A549 (cell line): ENCODE measurements at regions not wholly inside any gene's neighbourhood (a gene's known extent, or its start where the extent isn't known, plus 50 kb on each side); places are given as distances from the start of the nearest gene placed in this dataset.

Source experiments
- BHLHE40 ChIP-seq: IDR thresholded peaks from 2 replicates; pipeline ENCODE4 v1.6.1; 2012; ENCODE audit warnings: low read depth, low read length, inconsistent platforms
- CBX2 ChIP-seq: fragments of 200-600 bp; sonication (generic); IDR thresholded peaks from 2 replicates; pipeline ENCODE4 v1.6.1; 2016; ENCODE audit warnings: low read depth, mild to moderate bottlenecking, borderline replicate concordance
- CEBPB ChIP-seq, 2 experiments: fragments of >200 bp in 1 of 2; sonication (Bioruptor Twin) in 1 of 2; formaldehyde crosslinking in 1 of 2; IDR thresholded peaks; 2 replicates each; pipeline ENCODE4 v1.6.1; 2012 to 2016
- EHMT2 ChIP-seq: fragments of 200-600 bp; sonication (generic); IDR thresholded peaks from 2 replicates; pipeline ENCODE4 v1.6.1; 2016; ENCODE audit warnings: antibody characterized with exemption, low read depth, mild to moderate bottlenecking, moderate library complexity
- MAZ ChIP-seq: fragments of 150-350 bp; IDR thresholded peaks from 2 replicates; pipeline ENCODE4 v1.6.1; 2014; ENCODE audit warnings: antibody characterized with exemption, low read depth, low read length, borderline replicate concordance
- POLR2A ChIP-seq: IDR thresholded peaks from 2 replicates; pipeline ENCODE4 v1.6.1; 2012; ENCODE audit warnings: mild to moderate bottlenecking, low read length
- RAD21 ChIP-seq, 2 experiments: fragments of >200 bp in 1 of 2; sonication (Bioruptor Twin) in 1 of 2; formaldehyde crosslinking in 1 of 2; IDR thresholded peaks in 1 of 2; conservative IDR thresholded peaks in 1 of 2; 2 replicates in 1 of 2; 3 replicates in 1 of 2; pipeline ENCODE4 v1.6.1; 2012 to 2018; ENCODE audit warnings: inconsistent platforms in 1 of 2
- RFX5 ChIP-seq: fragments of 450-650 bp; IDR thresholded peaks from 2 replicates; pipeline ENCODE4 v1.7.1; 2014; ENCODE audit warnings: antibody characterized with exemption, mild to moderate bottlenecking, moderate library complexity
- TF ChIP-seq, protein P1 (sequence below): fragments of >200 bp; sonication (Bioruptor Twin); formaldehyde crosslinking; IDR thresholded peaks from 3 replicates; pipeline ENCODE4 v1.5.1; 2016
- TF ChIP-seq, protein P2 (sequence below): IDR thresholded peaks from 2 replicates; pipeline ENCODE4 v1.6.1; 2012
- TF ChIP-seq, protein P3 (sequence below): IDR thresholded peaks from 2 replicates; pipeline ENCODE4 v1.6.1; 2012

DNA sequence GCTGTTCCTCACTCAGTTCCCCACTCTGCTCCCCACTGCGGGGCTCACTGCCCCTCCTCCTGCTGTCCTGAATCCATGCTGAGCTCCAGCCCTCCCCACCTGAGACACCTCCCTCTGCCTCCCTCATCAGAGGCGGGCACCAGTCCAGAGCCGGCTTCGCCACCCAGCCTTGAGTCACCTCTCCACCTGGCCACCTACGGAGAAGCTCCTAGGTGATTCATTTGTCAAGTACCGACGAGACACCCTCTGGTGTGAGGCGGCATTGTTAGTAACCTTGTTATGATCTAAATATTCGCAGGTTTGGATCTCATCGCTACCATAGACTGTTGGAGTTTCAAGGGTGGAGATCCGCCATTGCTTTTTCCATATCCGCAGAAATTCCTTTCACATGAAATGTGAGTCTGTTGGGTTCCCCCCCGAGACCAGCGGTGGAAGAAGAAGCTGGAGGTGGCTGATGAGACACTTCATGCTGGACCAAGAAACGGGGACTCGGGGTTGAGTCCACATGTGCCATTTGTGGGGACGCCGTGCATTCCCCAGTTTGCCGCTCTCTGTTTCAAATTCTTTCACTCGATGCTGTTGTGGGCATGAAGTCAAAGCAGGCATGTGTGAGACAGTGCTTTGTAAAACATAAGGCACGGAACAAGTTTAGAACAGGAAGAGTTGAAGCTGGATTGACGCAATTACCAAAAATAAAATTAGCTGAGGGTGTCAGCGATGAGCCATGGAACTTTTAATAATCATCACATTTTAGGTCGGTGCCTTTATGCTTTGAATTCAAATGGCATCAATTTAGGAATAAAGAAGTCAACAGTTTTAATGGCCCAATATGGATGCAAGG lies 259.8 kb upstream of the HDAC4 start:
- no peak for TF ChIP-seq EHMT2
- no peak for TF ChIP-seq CBX2
- no peak for TF ChIP-seq MAZ
- no peak for TF ChIP-seq RFX5
- no peak for TF ChIP-seq CEBPB (IDR thresholded peaks at IDR 0.05)
- TF ChIP-seq, protein P1, sequence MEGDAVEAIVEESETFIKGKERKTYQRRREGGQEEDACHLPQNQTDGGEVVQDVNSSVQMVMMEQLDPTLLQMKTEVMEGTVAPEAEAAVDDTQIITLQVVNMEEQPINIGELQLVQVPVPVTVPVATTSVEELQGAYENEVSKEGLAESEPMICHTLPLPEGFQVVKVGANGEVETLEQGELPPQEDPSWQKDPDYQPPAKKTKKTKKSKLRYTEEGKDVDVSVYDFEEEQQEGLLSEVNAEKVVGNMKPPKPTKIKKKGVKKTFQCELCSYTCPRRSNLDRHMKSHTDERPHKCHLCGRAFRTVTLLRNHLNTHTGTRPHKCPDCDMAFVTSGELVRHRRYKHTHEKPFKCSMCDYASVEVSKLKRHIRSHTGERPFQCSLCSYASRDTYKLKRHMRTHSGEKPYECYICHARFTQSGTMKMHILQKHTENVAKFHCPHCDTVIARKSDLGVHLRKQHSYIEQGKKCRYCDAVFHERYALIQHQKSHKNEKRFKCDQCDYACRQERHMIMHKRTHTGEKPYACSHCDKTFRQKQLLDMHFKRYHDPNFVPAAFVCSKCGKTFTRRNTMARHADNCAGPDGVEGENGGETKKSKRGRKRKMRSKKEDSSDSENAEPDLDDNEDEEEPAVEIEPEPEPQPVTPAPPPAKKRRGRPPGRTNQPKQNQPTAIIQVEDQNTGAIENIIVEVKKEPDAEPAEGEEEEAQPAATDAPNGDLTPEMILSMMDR, result no peak
- TF ChIP-seq, protein P2, sequence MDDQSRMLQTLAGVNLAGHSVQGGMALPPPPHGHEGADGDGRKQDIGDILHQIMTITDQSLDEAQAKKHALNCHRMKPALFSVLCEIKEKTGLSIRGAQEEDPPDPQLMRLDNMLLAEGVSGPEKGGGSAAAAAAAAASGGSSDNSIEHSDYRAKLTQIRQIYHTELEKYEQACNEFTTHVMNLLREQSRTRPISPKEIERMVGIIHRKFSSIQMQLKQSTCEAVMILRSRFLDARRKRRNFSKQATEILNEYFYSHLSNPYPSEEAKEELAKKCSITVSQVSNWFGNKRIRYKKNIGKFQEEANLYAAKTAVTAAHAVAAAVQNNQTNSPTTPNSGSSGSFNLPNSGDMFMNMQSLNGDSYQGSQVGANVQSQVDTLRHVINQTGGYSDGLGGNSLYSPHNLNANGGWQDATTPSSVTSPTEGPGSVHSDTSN, result no peak
- TF ChIP-seq BHLHE40, result no peak
- TF ChIP-seq, protein P3, sequence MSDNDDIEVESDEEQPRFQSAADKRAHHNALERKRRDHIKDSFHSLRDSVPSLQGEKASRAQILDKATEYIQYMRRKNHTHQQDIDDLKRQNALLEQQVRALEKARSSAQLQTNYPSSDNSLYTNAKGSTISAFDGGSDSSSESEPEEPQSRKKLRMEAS, result no peak
- no peak for TF ChIP-seq POLR2A
- TF ChIP-seq RAD21 (conservative IDR thresholded peaks at IDR 0.05 in 1 of 2, IDR thresholded peaks at IDR 0.05 in 1 of 2), result no peak
